ENCODE measurements at regions not wholly inside any gene's neighbourhood (a gene's known extent, or its start where the extent isn't known, plus 50 kb on each side); places are given as distances from the start of the nearest gene placed in this dataset.

GRCh38 chr12:78711954-78712353 lies 152.6 kb upstream of the SYT1 start:
- intact Hi-C loops (cut with DNase I), result no loop called here
- Histone ChIP-seq H3K4me3 (replicated peaks in 1 of 3) (no peak overlapping the region), H3K4me1 (no peaks in the 10 kb centered on the region), H3K27ac (no peak overlapping the region), H3K27me3 (no peaks in the 10 kb centered on the region), H3K9me3 (no peaks in the 10 kb centered on the region), H3K36me3 (no peaks in the 10 kb centered on the region)
- TF ChIP-seq CTCF (IDR thresholded peaks at IDR 0.05) (no peak), POLR2A (IDR thresholded peaks at IDR 0.05) (no peak)
- no peak for DNase-seq
- WGBS, 2 donors, result 92 to 94% methylated on average over 4 of the region's 4 CpGs

- no peak for DNase-seq
- H3K4me1 ChIP-seq, result no peaks in the 10 kb centered on the region
- TF ChIP-seq CTCF (IDR thresholded peaks at IDR 0.05) (no peak), POLR2A (IDR thresholded peaks at IDR 0.05) (no peak)
- intact Hi-C loops (cut with DNase I), result no loop called here
- no peak overlapping the region for H3K4me3 ChIP-seq (replicated peaks in 1 of 3)
- no peak overlapping the region for H3K27ac ChIP-seq
- WGBS, 2 donors, result 85 to 90% methylated on average over 4 of the region's 4 CpGs
- H3K9me3 ChIP-seq, result no peaks in the 10 kb centered on the region
- no peaks in the 10 kb centered on the region for H3K27me3 ChIP-seq
- H3K36me3 ChIP-seq, result no peaks in the 10 kb centered on the region
Measured at GRCh38 chr12:78712834-78713481, 151.6 kb upstream of the SYT1 start.

- no peaks in the 10 kb centered on the region for H3K27me3 ChIP-seq
- no peaks in the 10 kb centered on the region for H3K4me1 ChIP-seq
- no peaks in the 10 kb centered on the region for H3K36me3 ChIP-seq
- TF ChIP-seq POLR2A (IDR thresholded peaks at IDR 0.05) (no peak), CTCF (IDR thresholded peaks at IDR 0.05) (no peak)
- intact Hi-C loops (cut with DNase I), result no loop called here
- no peak overlapping the region for H3K4me3 ChIP-seq (replicated peaks in 1 of 3)
- no peak overlapping the region for H3K27ac ChIP-seq
- DNase-seq, result no peak
- H3K9me3 ChIP-seq, result no peaks in the 10 kb centered on the region
- WGBS, 2 donors, result 81 to 85% methylated on average over 1 of the region's 1 CpG
Measured at GRCh38 chr12:78719721-78720120, 144.9 kb upstream of the SYT1 start.

- TF ChIP-seq CTCF (IDR thresholded peaks at IDR 0.05), result no peak
- no peaks in the 10 kb centered on the region for H3K27me3 ChIP-seq
- no peak overlapping the region for H3K27ac ChIP-seq
- no peaks in the 10 kb centered on the region for H3K4me1 ChIP-seq
- DNase-seq, result no peak
- no peak overlapping the region for H3K4me3 ChIP-seq (replicated peaks in 1 of 3)
- H3K36me3 ChIP-seq, result no peaks in the 10 kb centered on the region
- intact Hi-C loops (cut with DNase I), result no loop called here
- H3K9me3 ChIP-seq, result no peaks in the 10 kb centered on the region
Measured at GRCh38 chr12:78721906-78722305, 142.7 kb upstream of the SYT1 start.

- no peaks in the 10 kb centered on the region for H3K27me3 ChIP-seq
- no peaks in the 10 kb centered on the region for H3K4me1 ChIP-seq
- intact Hi-C loops (cut with DNase I), result no loop called here
- 85 to 88% methylated on average over 1 of the region's 1 CpG for WGBS, 2 donors
- H3K9me3 ChIP-seq, result no peaks in the 10 kb centered on the region
- DNase-seq, result no peak
- H3K27ac ChIP-seq, result no peak overlapping the region
- H3K36me3 ChIP-seq, result no peaks in the 10 kb centered on the region
- no peak for TF ChIP-seq CTCF (IDR thresholded peaks at IDR 0.05)
- TF ChIP-seq POLR2A (IDR thresholded peaks at IDR 0.05), result no peak
- no peak overlapping the region for H3K4me3 ChIP-seq (replicated peaks in 1 of 3)
Measured at GRCh38 chr12:78725033-78725432, 139.5 kb upstream of the SYT1 start.

Data from thyroid gland (tissue), 4 donors.